GM18517 (cell line): ENCODE measurements at regions not wholly inside any gene's neighbourhood (a gene's known extent, or its start where the extent isn't known, plus 50 kb on each side); places are given as distances from the start of the nearest gene placed in this dataset.

ENCODE experiments used
- ATAC-seq: cut with Tn5 transposase; IDR thresholded peaks from one replicate; pipeline ENCODE4 v1.9.1; 2021; ENCODE audit warnings: mild to moderate bottlenecking, moderate library complexity; ENCODE audit not compliant: unreplicated experiment

DNA sequence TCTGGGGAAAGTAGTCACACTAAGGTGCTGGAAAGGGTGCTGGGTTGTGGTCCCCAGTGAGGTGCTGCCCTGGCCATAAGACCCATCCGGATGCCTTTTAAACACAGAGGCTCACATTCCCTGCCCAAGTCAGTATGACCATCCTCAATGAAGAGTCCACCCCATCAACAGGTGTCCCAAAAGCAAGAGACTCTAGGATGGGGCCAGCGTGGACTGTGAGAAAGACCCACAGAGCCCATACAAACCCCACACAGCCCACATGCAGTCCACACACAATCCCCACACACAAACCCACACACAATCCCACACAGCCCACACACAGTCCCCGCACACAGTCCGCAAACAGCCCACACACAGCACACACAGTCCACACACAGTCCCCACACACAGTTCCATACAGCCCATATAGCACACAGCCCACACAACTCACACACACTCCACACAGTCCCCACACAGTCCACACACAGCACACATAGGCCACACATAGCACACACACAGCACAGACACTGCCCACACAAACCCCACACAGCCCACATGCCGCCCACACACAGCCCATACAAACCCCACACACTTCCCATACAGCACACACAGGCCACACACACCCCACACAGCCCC, 241.4 kb upstream of the SALL3 start:
- ATAC-seq = no peak

DNA sequence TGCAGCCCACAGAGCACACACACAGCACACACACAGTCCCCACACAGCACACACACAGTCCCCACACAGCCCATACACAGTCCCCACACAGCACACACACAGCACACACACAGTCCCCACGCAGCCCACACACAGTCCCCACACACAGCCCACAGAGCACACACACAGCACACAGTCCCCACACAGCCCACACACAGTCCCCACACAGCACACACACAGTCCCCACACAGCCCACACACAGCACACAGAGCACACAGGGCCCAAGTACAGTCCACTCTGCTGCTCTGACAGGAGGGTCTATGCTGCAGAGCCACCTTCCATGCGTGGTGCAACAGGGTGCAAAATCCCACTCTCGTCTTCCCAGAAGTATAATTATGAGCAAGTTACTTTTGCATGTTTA, 240.5 kb upstream of the SALL3 start:
- no peak for ATAC-seq

DNA sequence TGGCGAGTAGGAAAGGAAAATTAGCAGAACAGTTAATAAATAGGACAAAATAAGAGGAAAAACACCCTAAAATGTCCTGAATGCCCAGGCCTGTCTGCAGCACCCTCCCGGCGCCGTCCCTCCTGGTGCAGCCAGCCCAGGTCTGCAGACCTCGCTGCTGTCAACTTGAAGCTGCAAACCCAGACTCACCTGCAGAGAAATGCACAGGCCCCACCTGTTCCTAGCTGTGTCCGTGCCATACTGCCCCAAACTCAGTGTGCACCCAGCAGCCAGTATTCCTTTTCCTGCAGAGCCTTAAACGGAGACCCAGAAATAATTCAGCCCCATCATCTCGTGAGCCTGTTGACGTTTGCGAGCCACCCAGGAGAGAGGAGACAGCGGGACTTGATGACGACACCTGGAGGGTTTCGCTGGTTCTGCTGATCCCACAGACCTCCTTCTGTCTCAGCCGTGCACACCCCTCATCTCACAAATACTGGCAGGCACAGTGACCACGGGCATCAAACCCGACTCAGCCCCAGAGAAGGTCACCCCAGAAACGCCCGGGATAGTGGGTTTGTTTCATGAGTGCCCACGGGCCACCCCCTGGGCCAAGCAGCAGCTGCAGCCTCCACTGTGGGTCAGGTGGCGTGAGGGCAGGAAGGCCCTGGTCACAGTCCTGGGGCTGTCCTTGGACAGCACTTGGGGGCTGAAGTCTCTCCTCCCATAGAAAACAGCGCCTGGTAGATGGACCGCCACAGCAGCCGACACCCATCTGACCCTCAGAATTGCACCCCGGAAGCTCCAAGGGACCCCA, 239.5 kb upstream of the SALL3 start:
- ATAC-seq = no peak

DNA sequence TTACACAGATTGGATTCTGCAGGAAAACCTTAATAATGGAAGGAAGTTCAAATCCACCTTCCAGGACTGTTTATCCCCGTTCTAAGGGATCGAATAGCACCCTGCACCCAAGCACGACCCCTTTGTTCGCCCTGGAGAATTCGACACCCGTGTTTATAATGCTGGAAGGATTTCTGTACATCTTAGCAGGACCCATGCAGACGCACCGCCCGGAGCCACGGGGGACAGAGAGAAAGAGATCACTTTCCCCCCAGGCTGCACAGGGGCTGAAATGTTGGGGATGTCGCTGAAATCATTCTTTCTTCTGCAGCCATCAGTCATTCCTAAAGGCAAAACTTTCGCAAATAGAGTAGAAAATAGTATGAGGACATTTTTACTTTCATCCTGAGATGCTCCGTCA, 238.7 kb upstream of the SALL3 start:
- no peak for ATAC-seq

DNA sequence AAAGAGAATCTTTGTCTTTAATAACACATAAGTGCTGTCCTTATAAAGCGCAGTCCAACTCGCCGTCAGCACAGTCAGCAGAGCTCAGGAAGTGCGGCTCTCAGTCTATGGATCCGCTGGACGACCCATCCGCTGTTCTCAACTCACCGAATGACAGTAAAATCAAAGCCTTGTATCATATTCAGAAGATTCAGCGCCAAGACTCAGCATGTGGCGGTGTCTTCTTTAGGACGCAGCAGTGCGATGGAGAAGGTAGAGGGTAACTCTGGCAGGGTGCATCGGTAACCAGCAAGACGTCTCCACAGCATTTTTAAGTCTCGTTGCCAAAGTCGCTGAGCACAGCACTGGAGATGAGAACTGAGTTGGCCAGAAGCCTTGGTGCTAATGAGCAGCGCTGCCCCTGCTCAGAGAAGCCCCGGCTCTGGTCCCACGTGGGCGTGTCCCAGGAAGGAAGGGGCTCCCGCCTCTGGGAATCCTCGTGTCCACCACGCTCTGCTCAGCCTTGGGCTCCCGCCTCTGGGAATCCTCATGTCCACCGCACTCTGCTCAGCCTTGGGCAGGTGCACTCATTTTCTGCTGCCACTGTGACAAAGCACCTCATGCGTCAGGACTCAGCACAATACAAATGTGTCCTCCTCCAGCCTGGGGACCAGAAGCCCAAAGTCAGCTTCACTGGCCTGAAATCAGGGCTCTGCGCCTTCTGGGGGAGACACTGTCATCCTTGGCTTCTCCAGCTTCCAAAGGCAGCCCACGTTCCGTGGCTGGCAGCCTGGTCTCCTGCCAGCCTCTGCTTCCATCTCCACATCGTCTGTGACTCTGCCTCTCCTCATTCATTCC, 238.0 kb upstream of the SALL3 start:
- no peak for ATAC-seq

DNA sequence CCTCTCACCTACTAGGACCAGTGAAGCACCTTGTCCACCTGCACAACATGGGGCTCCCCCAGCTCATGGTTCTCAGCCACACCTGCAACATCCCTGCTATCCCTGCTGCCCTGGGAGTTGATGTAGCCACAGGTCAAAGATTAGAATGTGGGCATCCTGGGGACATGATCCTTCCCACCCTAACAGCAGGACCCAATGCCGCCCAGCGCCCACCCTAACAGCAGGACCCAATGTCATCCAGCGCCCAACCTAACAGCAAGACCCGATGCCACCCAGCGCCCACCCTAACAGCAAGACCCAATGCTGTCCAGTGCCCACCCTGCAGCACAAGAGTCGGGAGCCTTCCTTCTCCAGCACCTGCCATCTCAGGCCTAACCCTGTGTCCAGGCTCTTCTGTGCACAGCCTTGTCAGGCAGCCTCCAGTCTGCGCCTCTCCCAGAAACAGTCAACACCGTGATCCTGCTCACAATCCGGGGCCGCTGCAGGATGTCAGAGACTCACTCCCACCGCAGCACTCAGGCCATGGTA, 237.3 kb upstream of the SALL3 start:
- no peak for ATAC-seq

DNA sequence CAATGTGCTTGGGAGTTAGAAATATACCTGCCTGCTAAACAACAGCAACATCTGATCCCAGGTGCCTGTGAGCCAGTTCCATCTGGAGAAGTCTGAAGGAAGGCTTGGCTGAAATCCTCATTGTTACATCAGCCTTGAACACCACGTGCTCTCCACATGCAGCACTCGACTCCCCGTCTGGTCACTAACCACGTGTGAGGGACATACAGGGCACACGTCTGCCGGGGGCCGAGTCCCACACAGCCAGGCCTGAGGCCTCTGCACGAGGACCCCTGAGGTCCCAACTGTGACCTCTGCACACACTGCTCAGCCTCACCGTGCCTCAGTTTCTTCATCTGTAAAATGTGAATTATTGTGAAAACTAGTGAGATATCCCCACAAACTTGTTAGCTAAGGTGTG, 236.5 kb upstream of the SALL3 start:
- ATAC-seq = no peak

DNA sequence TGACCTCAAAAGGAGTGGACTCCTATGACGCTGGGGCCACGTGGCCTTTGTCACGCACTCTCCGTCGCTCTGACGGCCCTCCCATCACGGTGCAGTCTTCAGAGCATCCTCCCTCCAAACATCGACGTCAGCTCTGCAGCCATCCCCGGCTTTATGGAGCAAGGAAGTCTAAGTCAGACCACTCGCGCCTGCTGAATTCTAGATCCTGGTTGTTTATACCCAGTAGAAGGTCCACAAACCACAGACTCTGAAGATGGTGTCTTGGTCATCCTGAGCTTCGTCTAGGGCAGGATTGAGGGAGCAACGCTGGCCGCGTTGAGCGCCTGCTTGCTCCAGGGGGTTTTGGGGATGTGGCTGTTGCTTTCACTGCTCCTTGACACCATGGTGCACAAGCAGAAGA, 228.0 kb upstream of the SALL3 start:
- no peak for ATAC-seq

DNA sequence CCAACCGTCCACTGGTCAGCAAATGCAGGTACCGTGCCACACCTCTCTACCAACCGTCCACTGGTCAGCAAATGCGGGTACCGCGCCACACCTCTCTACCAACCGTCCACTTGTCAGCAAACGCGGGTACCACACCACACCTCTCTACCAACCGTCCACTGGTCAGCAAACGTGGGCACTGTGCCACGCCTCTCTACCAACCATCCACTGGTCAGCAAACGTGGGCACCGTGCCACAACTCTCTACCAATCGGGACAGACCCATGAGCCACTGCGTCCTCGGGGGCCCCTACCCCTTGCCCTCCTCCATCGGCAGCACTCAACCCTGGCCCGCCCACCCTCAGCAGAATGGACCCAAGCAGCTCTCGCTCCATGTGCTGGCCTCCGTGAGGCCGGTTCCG, 226.4 kb upstream of the SALL3 start:
- ATAC-seq = no peak

DNA sequence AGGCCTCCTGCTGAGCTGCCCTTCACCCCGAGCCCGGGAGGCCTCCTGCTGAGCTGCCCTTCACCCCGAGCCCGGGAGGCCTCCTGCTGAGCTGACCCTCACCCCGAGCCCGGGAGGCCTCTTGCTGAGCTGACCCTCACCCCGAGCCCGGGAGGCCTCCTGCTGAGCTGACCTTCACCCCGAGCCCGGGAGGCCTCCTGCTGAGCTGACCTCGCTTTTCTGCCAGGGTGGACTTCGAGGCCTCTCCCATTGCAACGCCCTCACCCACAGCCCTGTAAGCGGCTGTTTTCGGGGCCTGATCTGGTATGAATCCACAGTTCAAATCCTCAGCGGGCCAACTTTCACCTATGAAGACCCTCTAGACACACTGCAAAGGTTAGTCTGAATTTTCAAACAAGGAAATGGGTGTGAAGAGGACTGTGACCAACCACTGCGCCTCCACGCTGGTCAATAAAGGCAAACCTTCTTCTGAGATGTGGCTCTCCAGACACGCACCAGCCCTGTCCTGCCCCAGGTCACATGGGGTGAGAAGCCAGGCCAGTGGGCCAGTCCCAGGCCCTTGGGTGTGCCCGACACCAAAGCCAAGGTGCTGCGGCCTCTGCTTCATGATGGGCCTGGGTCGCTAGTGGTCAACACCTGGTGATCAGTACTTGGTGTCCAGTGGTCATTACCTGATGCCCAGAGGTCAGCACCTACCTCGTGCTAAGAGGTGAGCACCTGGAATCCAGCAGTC, 225.1 kb upstream of the SALL3 start:
- no peak for ATAC-seq

DNA sequence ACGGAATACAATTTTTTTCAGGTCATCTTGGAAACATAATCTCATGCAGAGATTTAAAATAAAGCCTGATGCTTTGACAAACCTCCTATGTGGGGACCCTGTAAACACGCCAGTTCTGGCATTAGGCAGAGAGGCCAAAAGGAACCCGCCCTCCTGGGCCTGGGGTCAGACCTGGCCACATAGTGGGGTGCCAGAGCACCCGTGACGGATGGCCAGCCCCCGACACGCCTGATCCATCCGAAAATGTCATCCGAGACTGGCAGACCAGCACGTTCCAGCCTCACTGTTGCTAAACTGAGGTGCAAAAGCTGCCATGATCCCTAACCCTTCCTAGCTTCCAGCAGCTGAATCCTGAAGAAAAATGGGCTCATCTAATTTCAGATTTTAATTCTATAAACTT, 222.6 kb upstream of the SALL3 start:
- no peak for ATAC-seq

DNA sequence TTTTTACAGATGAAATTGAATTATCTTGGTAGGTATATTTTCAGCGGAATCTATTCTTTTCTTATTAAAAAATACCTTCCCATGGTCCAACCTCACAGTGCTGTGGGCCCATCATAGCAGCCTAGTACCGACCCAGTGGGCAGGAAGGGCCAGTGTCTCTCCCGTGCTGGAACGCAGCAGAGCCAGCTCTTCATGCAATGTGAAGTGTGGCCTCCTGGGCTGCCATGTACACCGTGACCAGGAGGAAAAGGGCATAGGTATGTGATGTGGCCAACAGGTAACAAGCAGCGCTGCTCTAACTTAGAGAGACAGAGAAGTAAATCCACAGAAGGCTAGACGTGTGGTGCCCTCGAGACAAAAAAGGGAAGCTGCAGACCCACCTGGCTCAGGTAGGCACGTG, 221.1 kb upstream of the SALL3 start:
- ATAC-seq = no peak

DNA sequence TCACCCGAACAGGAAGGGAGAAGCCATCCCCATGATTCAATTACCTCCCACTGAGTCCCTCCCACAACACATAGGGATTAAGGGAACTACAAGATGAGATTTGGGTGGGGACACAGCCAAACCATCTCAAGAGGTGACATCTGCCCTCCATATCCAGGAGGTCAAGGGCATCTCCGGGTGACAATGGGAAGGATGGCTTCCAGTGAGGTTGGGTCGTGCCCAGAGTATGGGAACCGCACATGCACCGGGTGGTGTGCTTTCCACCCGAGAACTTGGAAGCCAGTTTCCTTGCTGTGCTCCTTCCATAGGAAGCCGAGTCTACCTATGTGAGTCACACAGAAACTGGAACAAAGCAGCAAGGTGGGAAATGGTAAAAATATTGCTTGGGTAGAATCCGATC, 216.9 kb upstream of the SALL3 start:
- ATAC-seq = no peak

DNA sequence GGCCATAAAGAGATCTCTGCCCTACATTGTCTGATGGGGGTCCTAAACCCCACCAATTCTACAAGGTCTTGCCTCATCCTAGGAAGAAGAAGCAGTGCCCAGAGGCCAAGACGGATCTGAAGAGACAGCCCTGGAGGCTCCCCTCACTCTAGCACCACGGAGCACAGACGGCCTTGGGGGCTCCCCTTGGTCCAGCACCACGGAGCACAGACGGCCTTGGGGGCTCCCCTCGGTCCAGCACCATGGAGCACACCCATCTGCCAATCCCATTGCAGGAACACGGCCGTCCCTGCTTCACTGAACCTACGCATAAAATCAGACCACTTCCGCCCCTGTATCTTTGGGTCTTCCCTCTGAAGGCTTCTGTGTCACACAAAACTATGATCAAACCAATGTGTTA, 215.1 kb upstream of the SALL3 start:
- ATAC-seq = no peak

DNA sequence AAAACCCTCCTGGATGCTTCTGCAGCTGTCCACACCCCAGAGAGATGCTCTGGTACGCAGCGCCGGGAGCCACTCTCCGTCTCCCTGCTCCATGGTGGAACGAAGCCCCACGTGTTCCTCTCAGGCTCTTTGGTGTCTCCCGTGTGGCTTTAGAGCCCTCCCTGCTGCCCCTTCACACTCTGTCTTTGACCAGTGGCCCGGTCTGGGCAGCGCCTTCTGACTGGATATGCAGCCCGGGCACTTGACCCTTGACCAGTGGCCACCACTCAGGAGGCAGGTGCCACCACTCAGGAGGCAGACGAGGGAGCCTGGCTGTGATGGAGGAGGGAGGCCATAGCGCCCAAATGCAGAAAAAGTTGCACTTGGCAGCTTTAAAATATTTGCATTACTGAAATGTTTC, 214.5 kb upstream of the SALL3 start:
- ATAC-seq = no peak

DNA sequence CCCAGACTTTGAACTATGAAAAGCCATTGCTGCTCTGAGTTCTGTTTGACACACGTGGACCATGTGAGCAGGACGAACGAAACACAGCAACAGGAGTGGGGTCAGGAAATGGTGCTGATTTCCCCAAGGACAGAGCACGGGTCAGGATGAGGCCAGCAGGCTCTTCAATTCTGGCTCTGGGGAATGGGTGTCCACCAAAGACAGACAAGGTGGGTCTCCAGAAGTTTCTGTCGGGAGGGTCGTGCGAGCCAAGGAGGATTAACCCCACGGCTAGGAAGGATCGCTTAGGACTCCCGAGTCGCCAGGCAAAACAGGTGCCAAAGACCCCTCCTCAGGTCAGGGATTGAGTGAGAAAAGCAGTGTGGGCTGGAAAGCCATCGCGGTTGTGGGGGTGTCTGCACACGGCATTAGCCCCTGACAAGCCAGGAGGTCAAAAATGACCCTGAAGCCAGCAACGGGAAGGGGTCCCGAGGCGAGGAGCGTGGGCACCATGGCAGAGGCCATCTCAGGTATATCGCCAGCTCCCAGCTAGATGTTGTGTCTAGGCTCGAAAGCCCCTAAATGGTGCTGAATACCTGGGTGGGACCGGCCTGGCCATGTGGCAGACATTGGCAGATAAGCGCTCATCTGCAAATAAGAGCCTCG, 213.9 kb upstream of the SALL3 start:
- ATAC-seq = no peak

DNA sequence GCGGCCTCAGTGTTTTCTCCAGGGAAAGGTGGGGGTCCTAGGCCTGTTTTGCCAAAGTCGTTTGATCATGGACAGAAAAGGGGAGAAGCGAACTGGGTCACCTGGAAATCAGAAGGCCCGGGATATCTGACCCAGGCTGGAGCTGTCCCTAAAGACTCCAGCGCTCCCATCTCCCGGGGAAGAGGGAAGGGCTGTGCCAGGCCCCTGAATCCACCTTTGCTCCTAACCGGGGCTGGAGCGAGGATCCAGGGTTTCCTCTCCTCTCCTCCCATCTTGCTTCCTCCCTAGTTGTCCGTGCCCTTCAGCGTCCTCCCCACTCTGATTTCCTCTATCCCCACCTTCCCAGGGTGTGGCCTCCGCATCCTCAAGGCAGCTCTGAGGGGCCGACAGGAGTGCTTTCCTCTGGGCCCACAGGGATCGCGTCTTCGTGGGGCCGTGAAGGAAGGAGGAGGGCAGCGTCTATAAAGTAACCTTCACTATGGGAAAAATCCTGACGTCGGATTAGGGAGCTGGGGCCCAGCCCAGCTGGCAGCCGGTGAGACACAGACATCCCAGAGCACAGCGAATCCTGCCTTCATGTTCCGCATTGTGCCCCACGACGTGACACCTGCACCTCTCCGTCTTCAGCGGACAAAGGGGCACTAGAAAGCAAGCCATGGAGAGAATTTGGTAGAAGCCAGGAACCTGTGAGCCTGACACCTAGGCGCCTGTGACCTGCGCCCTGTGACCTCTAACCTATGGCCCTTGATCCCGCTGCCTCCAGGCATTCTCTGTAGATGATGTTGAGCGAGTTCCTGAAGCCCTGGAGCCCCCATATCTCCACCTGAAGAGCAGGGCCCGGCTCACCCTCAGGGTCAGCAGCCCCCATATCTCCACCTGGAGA, 212.7 kb upstream of the SALL3 start:
- no peak for ATAC-seq

DNA sequence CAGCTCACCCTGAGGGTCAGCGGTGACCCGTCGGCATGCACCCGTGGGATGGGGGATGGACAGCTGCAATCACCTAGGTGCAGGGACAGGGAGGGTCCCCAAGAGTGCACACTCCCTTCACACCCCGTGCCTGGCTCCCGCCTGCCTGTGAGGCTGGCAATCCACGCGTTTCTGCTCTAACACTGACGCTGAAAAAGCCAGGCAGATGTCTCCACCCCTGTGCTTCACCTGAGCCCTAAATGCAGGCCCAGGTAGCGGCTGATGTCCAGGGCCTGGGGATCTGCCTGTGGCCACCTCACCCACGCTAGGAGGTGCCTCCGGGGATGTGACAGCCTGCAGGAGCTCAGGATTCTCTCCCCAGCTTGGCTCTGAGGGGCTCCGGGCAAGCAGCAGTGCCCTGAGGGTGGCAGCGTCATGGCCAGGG, 212.0 kb upstream of the SALL3 start:
- ATAC-seq = no peak

DNA sequence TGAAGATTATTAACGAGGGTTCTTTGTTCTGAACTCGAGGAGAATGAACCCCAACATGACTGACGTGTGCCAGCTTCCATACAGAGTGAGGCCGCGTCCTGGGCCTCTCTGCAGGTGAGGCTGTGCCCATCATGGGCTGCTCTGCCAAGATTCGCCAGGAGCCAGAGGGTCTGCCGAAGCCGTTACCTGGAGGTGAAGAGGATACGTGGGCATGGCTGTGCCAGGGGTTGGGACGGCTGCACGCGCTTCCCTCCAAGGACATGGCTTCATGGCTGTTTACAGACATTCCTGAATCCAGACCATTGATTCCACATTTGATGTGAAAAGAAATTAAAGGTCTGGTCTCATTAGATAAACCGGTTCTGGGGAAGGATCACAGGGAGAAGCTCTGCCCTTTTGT, 211.4 kb upstream of the SALL3 start:
- ATAC-seq = no peak
